AG08396 (cell line): ENCODE measurements at regions not wholly inside any gene's neighbourhood (a gene's known extent, or its start where the extent isn't known, plus 50 kb on each side); places are given as distances from the start of the nearest gene placed in this dataset.
"Not testable (repeated sequence)": the region's sequence is repeated elsewhere in the genome, so short reads cannot be mapped to it uniquely, and the experiment has no call there.

Experiments
- DNase-seq: peaks from one replicate; pipeline ENCODE4 v3.0.0; 2012; ENCODE audit warnings: low spot score, mixed read lengths

GRCh38 chr4:100026066-100026465, 76.0 kb upstream of the H2AZ1 start:
- DNase-seq, result no peak

- DNase-seq, result no peak
Measured at GRCh38 chr4:100023800-100024199, 73.7 kb upstream of the H2AZ1 start.

GRCh38 chr4:100022792-100023222, 72.7 kb upstream of the H2AZ1 start:
- no peak for DNase-seq

GRCh38 chr4:100019821-100020220, 69.7 kb upstream of the H2AZ1 start:
- no peak for DNase-seq

- no peak for DNase-seq
Measured at GRCh38 chr4:100017637-100018310, 67.7 kb upstream of the H2AZ1 start.

GRCh38 chr4:100016191-100016590, 66.1 kb upstream of the H2AZ1 start:
- peak; percentile 42 for DNase-seq

- DNase-seq, result no peak
Measured at GRCh38 chr4:100014616-100015015, 64.5 kb upstream of the H2AZ1 start.

GRCh38 chr4:100009490-100009889, 59.4 kb upstream of the H2AZ1 start:
- no peak for DNase-seq

GRCh38 chr4:100008048-100008447, 58.0 kb upstream of the H2AZ1 start:
- DNase-seq, result peak; percentile 56

GRCh38 chr4:100006161-100006560, 56.1 kb upstream of the H2AZ1 start:
- DNase-seq, result not testable (repeated sequence)
